Sigmoid colon (tissue), 6 donors: ENCODE measurements at regions not wholly inside any gene's neighbourhood (a gene's known extent, or its start where the extent isn't known, plus 50 kb on each side); places are given as distances from the start of the nearest gene placed in this dataset.

Experiments
- DNase-seq: peaks from one replicate; pipeline ENCODE4 v3.0.0-alpha.2; 2019
- H3K27ac ChIP-seq, 4 donors: fragments of 200-600 bp; sonication (generic); one replicate each; pipeline ENCODE4 v1.5.1; 2016 to 2019; ENCODE audit warnings: mild to moderate bottlenecking in 1 of 4
- H3K27me3 ChIP-seq, 3 donors: fragments of 200-600 bp; sonication (generic); one replicate each; pipeline ENCODE4 v1.5.1; 2019; ENCODE audit warnings: mild to moderate bottlenecking in 1 of 3
- H3K36me3 ChIP-seq, 4 donors: fragments of 200-600 bp; sonication (generic); one replicate each; pipeline ENCODE4 v1.5.1; 2016 to 2019
- H3K4me1 ChIP-seq, 4 donors: fragments of 200-600 bp; sonication (generic); one replicate each; pipeline ENCODE4 v1.5.1; 2017 to 2019
- H3K4me3 ChIP-seq, 4 donors: fragments of 200-600 bp; sonication (generic); one replicate each; pipeline ENCODE4 v1.5.1; 2017 to 2019; ENCODE audit warnings: mild to moderate bottlenecking in 2 of 4, moderate library complexity in 1 of 4
- H3K9me3 ChIP-seq, 4 donors: fragments of 200-600 bp in 3 of 4; sonication (generic) in 3 of 4; one replicate each; pipeline versions ENCODE4 v1.5.1 to v1.6.1; 2013 to 2019
- EP300 ChIP-seq, 4 donors: sonication (generic); formaldehyde crosslinking; IDR thresholded peaks; one replicate each; pipeline ENCODE4 v1.6.1; 2017; ENCODE audit warnings: antibody characterized with exemption in 4 of 4
- POLR2A ChIP-seq, 2 donors: fragments of 450-650 bp; IDR thresholded peaks; one replicate each; pipeline ENCODE4 v1.6.1; 2016; ENCODE audit warnings: antibody characterized with exemption in 2 of 2, mild to moderate bottlenecking in 2 of 2, moderate library complexity in 2 of 2
- POLR2AphosphoS5 ChIP-seq, 4 donors: sonication (generic); formaldehyde crosslinking; IDR thresholded peaks; one replicate each; pipeline ENCODE4 v1.6.1; 2017; ENCODE audit warnings: antibody characterized with exemption in 4 of 4
- WGBS, 2 donors: extraction: QIAGEN DNeasy Blood & Tissue Kit; methylation state at CpG; one replicate each; pipeline ENCODE4 v1.1.7; 2013; 5-methylcytosine and 5-hydroxymethylcytosine counted together
- intact Hi-C: fragments of 100-400 bp; cut with DNase I; formaldehyde crosslinking; loops from one replicate; pipeline ENCODE4 v1.15.1; 2023
- TF ChIP-seq, protein P1 (sequence below), 4 experiments: fragments of 450-650 bp in 3 of 4; fragments of 200-600 bp in 1 of 4; IDR thresholded peaks; one replicate each; pipeline ENCODE4 v1.5.1; 2016 to 2019; ENCODE audit warnings: antibody characterized with exemption in 4 of 4, mild to moderate bottlenecking in 3 of 4, moderate library complexity in 2 of 4
- donor health status: healthy with polysubstance abuse.
- donor health status: healthy.

DNA sequence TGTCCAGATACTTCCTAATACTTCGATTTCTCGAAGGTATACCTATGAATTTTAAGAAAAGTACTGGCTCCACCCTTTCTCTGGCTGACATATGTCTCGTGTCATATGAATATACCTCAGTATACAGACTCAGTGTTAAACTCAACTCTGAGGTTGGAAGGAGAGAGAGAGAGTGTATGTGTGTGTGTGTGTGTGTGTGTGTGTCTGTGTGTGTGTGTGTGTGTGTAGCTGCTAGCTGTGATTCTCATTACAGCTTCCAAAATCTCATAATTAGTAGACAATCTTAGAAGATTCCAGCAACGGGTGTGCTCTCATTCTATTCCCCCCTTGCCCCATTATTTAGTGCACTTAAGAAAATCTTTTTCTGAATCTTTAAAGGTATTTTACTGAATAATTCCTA, 380.3 kb upstream of the B3GALT2 start:
- Histone ChIP-seq H3K4me1 (peaks cover 0 to 7% (median 0%) of the 10 kb centered on the region in 4 donors), H3K27me3 (no peaks in the 10 kb centered on the region), H3K9me3 (peaks cover 0 to 2% (median 0%) of the 10 kb centered on the region in 4 donors), H3K4me3 (no peak overlapping the region), H3K27ac (no peak overlapping the region), H3K36me3 (no peaks in the 10 kb centered on the region)
- TF ChIP-seq POLR2AphosphoS5 (IDR thresholded peaks at IDR 0.05) (no peak), EP300 (IDR thresholded peaks at IDR 0.05) (no peak)
- TF ChIP-seq, protein P1, sequence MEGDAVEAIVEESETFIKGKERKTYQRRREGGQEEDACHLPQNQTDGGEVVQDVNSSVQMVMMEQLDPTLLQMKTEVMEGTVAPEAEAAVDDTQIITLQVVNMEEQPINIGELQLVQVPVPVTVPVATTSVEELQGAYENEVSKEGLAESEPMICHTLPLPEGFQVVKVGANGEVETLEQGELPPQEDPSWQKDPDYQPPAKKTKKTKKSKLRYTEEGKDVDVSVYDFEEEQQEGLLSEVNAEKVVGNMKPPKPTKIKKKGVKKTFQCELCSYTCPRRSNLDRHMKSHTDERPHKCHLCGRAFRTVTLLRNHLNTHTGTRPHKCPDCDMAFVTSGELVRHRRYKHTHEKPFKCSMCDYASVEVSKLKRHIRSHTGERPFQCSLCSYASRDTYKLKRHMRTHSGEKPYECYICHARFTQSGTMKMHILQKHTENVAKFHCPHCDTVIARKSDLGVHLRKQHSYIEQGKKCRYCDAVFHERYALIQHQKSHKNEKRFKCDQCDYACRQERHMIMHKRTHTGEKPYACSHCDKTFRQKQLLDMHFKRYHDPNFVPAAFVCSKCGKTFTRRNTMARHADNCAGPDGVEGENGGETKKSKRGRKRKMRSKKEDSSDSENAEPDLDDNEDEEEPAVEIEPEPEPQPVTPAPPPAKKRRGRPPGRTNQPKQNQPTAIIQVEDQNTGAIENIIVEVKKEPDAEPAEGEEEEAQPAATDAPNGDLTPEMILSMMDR (IDR thresholded peaks at IDR 0.05): no peak
- intact Hi-C loops: no loop called here
- no peak for DNase-seq
- WGBS, 2 donors: 90 to 93% methylated on average over 4 of the region's 4 CpGs

DNA sequence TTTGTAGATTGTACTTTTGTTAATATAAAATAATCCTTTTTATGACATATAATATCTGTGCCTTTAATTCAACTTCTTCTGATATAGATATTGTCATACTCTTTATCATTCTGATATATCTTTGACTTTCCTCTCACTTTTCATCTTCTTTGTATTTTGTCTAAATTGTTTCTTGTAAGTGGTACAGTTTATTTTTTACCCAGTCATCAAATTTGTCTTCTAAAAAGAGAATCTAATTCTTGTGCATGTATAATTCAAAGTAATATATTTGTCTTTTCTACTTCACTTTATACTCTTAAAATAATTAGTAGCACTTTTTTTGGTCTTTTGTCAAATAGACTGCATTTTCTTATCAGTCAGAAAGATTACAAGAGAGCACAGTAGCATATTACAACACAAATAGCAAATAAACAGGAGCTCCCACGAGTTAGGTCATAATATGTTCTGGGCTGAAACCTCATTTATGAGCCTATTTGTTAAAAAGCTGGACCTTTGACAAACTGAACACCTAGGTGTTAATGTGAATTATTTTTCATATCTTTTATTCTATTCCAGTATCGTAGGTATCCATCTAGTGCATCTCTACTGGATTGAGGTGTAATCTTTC, 379.7 kb upstream of the B3GALT2 start:
- Histone ChIP-seq H3K9me3 (no peaks in the 10 kb centered on the region), H3K36me3 (no peaks in the 10 kb centered on the region), H3K27me3 (no peaks in the 10 kb centered on the region), H3K4me1 (peaks cover 0 to 7% (median 0%) of the 10 kb centered on the region in 4 donors), H3K27ac (no peak overlapping the region), H3K4me3 (no peak overlapping the region)
- DNase-seq: no peak
- TF ChIP-seq EP300 (IDR thresholded peaks at IDR 0.05) (no peak), POLR2A (IDR thresholded peaks at IDR 0.05) (no peak), POLR2AphosphoS5 (IDR thresholded peaks at IDR 0.05) (no peak)
- TF ChIP-seq, protein P1 (IDR thresholded peaks at IDR 0.05): no peak
- 42 to 76% methylated on average over 2 of the region's 2 CpGs for WGBS, 2 donors
- intact Hi-C loops: no loop called here

DNA sequence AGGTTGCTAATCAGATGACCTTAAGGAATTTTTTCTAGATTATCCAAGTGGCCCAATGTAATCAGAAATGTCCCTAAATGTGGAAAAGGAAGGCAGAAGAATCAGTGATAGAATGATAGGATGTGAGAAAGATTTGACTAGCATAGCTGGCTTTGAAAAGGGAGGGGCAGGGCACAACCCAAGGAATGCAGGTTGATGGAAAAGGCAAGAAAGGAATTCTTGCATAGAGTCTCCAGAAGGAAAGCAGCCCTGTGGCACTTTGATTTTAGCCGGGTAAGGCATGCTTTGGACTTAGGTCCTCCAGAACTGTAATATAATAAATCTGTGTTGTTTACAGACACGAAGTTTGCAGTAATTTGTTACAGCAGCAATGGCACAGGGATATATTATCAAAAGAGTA, 375.7 kb upstream of the B3GALT2 start:
- no peak for DNase-seq

DNA sequence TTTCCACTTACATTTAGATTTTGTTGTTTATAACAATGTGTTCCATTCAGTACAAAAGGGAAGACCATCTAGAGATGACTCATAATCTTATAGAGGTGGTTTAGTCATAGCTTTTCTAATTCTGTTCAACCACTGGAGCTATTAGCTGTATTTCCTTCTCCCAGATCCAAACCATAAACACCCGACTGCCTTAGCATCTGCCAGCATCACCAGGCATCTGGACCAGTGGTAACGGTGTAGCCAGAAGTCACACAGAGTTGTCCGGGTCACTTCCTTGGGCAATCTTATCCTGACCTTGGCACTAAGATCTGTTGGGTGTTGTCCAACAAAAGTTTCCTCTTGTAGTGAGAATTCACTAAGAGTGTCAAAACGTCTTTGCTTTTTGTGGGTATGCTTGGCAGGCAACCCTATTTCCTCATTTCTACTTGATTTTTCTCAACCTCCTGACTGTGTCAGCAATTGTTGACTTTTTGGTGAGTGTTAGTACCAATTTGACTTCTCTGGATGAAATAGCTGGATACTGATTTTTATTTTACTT, 372.1 kb upstream of the B3GALT2 start:
- TF ChIP-seq POLR2AphosphoS5 (IDR thresholded peaks at IDR 0.05) (no peak), POLR2A (IDR thresholded peaks at IDR 0.05) (no peak), EP300 (IDR thresholded peaks at IDR 0.05) (no peak)
- TF ChIP-seq, protein P1 (IDR thresholded peaks at IDR 0.05): no peak
- Histone ChIP-seq H3K4me3 (no peak overlapping the region), H3K4me1 (peaks cover 0 to 14% (median 6%) of the 10 kb centered on the region in 4 donors), H3K27ac (peak overlapping the region in 1 of 4 donors; percentile 22), H3K27me3 (no peaks in the 10 kb centered on the region), H3K36me3 (no peaks in the 10 kb centered on the region), H3K9me3 (no peaks in the 10 kb centered on the region)
- WGBS, 2 donors: 5 to 23% methylated on average over 4 of the region's 4 CpGs
- intact Hi-C loops: no loop called here
- no peak for DNase-seq

More for the DNA sequence above, 375.7 kb upstream of the B3GALT2 start:
- Histone ChIP-seq H3K9me3 (no peaks in the 10 kb centered on the region), H3K4me1 (peaks cover 0 to 14% (median 6%) of the 10 kb centered on the region in 4 donors), H3K36me3 (no peaks in the 10 kb centered on the region), H3K27me3 (no peaks in the 10 kb centered on the region), H3K27ac (no peak overlapping the region), H3K4me3 (no peak overlapping the region)
- 23 to 54% methylated on average over 2 of the region's 2 CpGs for WGBS, 2 donors
- intact Hi-C loops: no loop called here
- TF ChIP-seq, protein P1 (IDR thresholded peaks at IDR 0.05): no peak
- TF ChIP-seq POLR2A (IDR thresholded peaks at IDR 0.05) (no peak), EP300 (IDR thresholded peaks at IDR 0.05) (no peak), POLR2AphosphoS5 (IDR thresholded peaks at IDR 0.05) (no peak)
